HFFc6 (cell line): ENCODE measurements at regions not wholly inside any gene's neighbourhood (a gene's known extent, or its start where the extent isn't known, plus 50 kb on each side); places are given as distances from the start of the nearest gene placed in this dataset.
"Not testable (repeated sequence)": the region's sequence is repeated elsewhere in the genome, so short reads cannot be mapped to it uniquely, and the experiment has no call there.

Source experiments
- DNase-seq: peaks from one replicate; pipeline ENCODE4 v3.0.0-alpha.2; 2018
- H3K27ac Mint-ChIP-seq: 2 replicates; pipeline ENCODE4 v1.8.0; 2020; ENCODE audit warnings: mild to moderate bottlenecking, mixed read lengths
- H3K27me3 Mint-ChIP-seq: 2 replicates; pipeline ENCODE4 v1.8.0; 2021; ENCODE audit warnings: mild to moderate bottlenecking, moderate library complexity, mixed read lengths; ENCODE audit not compliant: insufficient read depth
- H3K36me3 Mint-ChIP-seq: 2 replicates; pipeline ENCODE4 v1.8.0; 2021; ENCODE audit warnings: low read depth, mixed read lengths
- H3K4me1 Mint-ChIP-seq: 2 replicates; pipeline ENCODE4 v1.8.0; 2020; ENCODE audit warnings: low read depth, mixed read lengths
- H3K4me3 Mint-ChIP-seq: 2 replicates; pipeline ENCODE4 v1.8.0; 2020; ENCODE audit warnings: mild to moderate bottlenecking, moderate library complexity, mixed read lengths
- H3K9me3 Mint-ChIP-seq: 2 replicates; pipeline ENCODE4 v1.8.0; 2020; ENCODE audit warnings: mild to moderate bottlenecking, mixed read lengths
- TF ChIP-seq, protein P1 (sequence below): fragments of 200-600 bp; sonication (generic); IDR thresholded peaks from 2 replicates; pipeline ENCODE4 v1.5.0; 2021; ENCODE audit warnings: antibody characterized with exemption, mild to moderate bottlenecking

DNA sequence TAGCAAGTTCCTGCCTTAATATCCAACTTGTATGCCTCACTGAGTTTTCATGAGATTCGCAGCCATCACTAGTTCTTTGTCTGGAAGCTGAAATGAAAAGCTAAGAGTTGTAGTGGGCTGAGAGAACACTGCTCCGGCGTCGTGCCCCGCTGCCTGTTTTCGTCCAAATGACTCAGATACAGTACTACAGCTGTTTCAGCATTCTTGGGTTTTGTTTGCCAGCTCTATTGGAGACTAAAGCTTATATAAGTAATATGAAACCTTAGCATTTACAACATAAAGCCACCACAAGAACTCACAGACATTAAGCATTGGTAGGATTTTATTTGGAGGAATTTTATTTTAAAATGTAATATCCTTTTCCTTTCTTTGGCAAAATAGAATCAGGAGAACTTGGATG lies 299.7 kb downstream of the DLEU7 start:
- H3K27ac Mint-ChIP-seq = no peak overlapping the region
- TF ChIP-seq, protein P1, sequence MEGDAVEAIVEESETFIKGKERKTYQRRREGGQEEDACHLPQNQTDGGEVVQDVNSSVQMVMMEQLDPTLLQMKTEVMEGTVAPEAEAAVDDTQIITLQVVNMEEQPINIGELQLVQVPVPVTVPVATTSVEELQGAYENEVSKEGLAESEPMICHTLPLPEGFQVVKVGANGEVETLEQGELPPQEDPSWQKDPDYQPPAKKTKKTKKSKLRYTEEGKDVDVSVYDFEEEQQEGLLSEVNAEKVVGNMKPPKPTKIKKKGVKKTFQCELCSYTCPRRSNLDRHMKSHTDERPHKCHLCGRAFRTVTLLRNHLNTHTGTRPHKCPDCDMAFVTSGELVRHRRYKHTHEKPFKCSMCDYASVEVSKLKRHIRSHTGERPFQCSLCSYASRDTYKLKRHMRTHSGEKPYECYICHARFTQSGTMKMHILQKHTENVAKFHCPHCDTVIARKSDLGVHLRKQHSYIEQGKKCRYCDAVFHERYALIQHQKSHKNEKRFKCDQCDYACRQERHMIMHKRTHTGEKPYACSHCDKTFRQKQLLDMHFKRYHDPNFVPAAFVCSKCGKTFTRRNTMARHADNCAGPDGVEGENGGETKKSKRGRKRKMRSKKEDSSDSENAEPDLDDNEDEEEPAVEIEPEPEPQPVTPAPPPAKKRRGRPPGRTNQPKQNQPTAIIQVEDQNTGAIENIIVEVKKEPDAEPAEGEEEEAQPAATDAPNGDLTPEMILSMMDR = no peak
- H3K36me3 Mint-ChIP-seq = no peaks in the 10 kb centered on the region
- no peak for DNase-seq
- peak overlapping the region; percentile 31; the same call in 1 of the 2 replicates for H3K4me3 Mint-ChIP-seq
- no peaks in the 10 kb centered on the region; the same call in 1 of the 2 replicates for H3K4me1 Mint-ChIP-seq
- peaks cover 2% of the 10 kb centered on the region; the same call in 1 of the 2 replicates for H3K27me3 Mint-ChIP-seq
- no peaks in the 10 kb centered on the region for H3K9me3 Mint-ChIP-seq

DNA sequence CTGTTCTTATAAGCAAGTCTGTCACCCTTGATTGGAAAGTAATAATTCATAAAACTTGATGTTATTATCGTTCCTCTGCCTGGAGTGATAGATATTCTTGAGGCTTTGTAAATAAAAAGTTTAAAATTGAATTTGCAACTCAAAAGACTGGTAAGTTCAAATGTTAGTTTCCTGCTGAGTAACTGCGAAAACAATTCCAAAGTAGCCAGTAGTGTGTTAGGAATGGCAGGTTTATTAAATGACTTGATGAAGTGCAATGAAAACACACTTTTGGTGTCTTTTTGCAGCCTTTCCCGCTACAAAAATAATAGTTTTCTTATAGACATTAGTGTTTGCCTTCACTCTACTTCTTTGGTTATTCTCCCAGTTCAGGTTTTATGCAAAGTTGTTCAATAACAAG lies 299.3 kb downstream of the DLEU7 start:
- H3K27ac Mint-ChIP-seq = no peak overlapping the region
- no peaks in the 10 kb centered on the region for H3K9me3 Mint-ChIP-seq
- H3K36me3 Mint-ChIP-seq = no peaks in the 10 kb centered on the region
- TF ChIP-seq, protein P1 = no peak
- no peak for DNase-seq
- H3K4me3 Mint-ChIP-seq = no peak overlapping the region
- peaks cover 2% of the 10 kb centered on the region; the same call in 1 of the 2 replicates for H3K27me3 Mint-ChIP-seq
- H3K4me1 Mint-ChIP-seq = no peaks in the 10 kb centered on the region; the same call in 1 of the 2 replicates

DNA sequence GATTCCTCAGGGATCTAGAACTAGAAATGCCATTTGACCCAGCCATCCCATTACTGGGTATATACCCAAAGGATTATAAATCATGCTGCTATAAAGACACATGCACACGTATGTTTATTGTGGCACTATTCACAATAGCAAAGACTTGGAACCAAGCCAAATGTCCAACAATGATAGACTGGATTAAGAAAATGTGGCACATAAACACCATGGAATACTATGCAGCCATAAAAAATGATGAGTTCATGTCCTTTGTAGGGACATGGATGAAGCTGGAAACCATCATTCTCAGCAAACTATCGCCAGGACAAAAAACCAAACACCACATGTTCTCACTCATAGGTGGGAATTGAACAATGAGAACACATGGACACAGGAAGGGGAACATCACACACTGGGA lies 296.3 kb downstream of the DLEU7 start:
- H3K9me3 Mint-ChIP-seq, H3K4me1 Mint-ChIP-seq, H3K27ac Mint-ChIP-seq: not testable (repeated sequence)

DNA sequence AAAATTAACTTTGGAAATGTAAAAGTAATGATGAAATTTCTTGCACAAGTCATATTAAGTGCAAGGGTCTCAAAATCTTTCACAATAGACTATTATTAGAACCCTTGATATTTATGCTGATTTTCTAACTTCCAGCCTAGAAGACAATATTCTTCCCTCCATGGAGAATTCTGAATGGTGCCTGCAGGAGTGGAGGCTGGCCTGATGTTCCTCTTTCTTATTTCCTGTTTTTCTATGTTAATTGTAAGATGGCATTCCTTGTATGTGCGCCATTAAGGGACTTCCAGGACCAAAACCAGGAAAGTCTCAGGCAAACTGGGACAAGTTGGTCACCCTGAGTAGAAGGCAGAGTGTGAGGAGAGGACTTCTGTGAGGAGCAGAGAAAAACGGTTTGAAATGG lies 294.9 kb downstream of the DLEU7 start:
- no peak overlapping the region for H3K27ac Mint-ChIP-seq
- H3K27me3 Mint-ChIP-seq = no peaks in the 10 kb centered on the region; the same call in 1 of the 2 replicates
- no peak overlapping the region for H3K4me3 Mint-ChIP-seq
- no peaks in the 10 kb centered on the region for H3K9me3 Mint-ChIP-seq
- TF ChIP-seq, protein P1 = no peak
- no peaks in the 10 kb centered on the region for H3K36me3 Mint-ChIP-seq
- H3K4me1 Mint-ChIP-seq = no peaks in the 10 kb centered on the region; the same call in 1 of the 2 replicates
- DNase-seq = no peak

More for the DNA sequence above, 296.3 kb downstream of the DLEU7 start:
- not testable (repeated sequence) for H3K36me3 Mint-ChIP-seq, H3K27me3 Mint-ChIP-seq, H3K4me3 Mint-ChIP-seq, DNase-seq

DNA sequence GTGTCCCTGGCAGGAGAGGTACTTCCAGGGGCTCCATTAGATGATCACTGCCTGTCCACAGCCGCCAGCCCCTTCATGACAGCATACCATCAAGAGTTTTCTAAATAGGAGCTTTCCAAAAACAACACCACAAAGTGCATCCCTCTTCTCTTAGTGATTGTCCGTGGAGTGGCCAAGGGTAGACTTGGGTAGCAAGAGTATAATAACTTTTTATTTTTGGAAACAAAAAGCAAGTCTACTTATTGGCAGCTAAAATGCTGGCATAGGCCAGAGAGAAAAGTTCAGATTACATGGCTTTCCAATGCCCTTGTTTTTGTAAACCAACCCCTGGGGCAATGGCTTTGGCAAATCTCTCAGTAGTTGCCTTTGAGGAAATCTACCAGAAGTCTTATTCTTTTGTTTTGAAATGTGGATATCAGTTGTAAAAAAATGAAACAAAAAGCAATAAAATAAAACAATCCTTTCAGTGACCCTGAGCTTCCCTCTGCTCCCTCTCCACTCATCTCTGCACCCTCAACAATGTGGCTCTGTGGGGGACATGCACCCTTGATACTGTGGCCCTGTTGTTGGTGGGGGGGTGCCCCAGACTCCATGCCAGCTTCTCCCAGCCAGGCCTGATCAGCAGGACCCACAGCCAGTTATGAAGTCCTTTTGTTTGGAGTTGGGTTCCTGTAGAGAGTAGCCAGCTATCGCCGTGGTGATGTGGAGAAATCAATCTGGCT lies 294.1 kb downstream of the DLEU7 start:
- Mint-ChIP-seq H3K36me3 (no peaks in the 10 kb centered on the region), H3K4me3 (no peak overlapping the region), H3K27me3 (no peaks in the 10 kb centered on the region; the same call in 1 of the 2 replicates), H3K27ac (no peak overlapping the region), H3K9me3 (no peaks in the 10 kb centered on the region), H3K4me1 (no peaks in the 10 kb centered on the region)
- TF ChIP-seq, protein P1 = no peak
- DNase-seq = no peak

DNA sequence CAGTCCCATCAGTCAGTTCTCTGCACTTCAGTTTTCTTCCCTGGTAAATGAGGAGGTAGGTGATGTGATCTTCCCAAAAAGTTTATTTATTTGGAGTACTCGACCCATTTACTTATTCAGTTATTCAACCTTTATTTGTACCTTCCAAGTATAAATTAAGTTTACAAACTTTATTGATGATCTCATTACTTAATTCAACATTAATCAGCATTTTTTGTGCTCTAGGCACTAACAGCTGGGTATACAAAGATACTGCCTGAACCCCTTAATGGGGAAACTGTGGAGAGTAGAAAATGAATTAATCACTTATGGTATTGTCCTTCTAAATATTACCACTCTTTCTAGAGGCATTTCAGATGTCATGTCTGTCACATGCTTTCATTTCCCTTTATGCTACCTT lies 293.3 kb downstream of the DLEU7 start:
- no peak overlapping the region for H3K4me3 Mint-ChIP-seq
- H3K9me3 Mint-ChIP-seq = no peaks in the 10 kb centered on the region
- no peaks in the 10 kb centered on the region for H3K4me1 Mint-ChIP-seq
- no peak overlapping the region for H3K27ac Mint-ChIP-seq
- TF ChIP-seq, protein P1 = no peak
- DNase-seq = no peak
- H3K27me3 Mint-ChIP-seq = no peaks in the 10 kb centered on the region; the same call in 1 of the 2 replicates
- no peaks in the 10 kb centered on the region for H3K36me3 Mint-ChIP-seq
